HG02642 (cell line): ENCODE measurements at regions not wholly inside any gene's neighbourhood (a gene's known extent, or its start where the extent isn't known, plus 50 kb on each side); places are given as distances from the start of the nearest gene placed in this dataset.

Experiments
- ATAC-seq: cut with Tn5 transposase; IDR thresholded peaks from one replicate; pipeline ENCODE4 v1.9.1; 2021; ENCODE audit warnings: mild to moderate bottlenecking; ENCODE audit not compliant: unreplicated experiment, poor library complexity

DNA sequence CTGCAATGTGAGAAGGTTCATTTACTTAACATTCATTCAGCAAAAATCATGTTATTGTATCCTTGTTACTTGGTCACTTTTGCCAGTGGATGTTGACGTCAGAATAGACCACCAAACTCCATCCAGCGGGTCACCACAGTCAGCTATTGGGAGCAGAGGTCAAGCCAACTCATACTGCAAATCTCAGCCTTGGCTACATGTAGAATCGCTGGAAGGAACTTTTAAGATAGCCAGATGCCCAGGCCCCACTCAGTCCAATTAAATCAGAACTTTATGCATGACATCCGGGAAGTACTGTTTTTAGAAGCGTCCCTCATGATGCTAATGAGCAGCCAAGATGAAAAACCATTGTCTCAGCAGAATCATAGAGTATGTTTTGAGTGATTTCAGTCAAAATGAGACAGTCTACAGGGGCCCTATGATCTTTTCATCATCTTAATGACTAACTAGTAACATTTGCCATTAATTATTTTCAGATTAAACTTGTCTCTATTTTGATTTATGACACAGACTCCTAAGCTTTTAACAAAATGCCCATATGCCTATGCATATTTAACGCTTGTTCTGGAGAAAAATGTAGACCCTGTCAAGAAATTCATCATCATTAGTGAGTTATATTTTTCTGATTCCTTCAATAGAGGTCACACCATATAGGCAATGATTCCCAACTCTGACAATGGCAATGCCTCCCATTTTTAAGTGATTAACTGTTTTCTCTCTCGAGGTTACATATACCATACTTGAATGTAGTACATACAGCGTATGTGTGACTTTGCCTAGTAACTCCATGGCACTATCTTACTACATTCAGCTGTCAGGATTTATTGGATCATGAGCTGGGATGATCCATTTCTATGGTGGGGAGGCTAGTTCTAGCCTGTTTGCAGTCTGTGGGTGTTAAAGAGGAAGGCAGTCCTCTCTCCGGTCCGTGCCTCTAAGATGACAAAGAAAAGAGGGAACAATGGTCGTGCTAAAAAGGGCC is 63.7 kb upstream of the CCBE1 start:
- ATAC-seq, result no peak

GRCh38 chr18:59760212-59760611 is 63.0 kb upstream of the CCBE1 start:
- no peak for ATAC-seq

- no peak for ATAC-seq
These were observed 61.6 kb upstream of the CCBE1 start for GRCh38 chr18:59758837-59759236.

GRCh38 chr18:59758106-59758505 is 60.9 kb upstream of the CCBE1 start:
- no peak for ATAC-seq

GRCh38 chr18:59752666-59753065 is 55.4 kb upstream of the CCBE1 start:
- ATAC-seq, result no peak

DNA sequence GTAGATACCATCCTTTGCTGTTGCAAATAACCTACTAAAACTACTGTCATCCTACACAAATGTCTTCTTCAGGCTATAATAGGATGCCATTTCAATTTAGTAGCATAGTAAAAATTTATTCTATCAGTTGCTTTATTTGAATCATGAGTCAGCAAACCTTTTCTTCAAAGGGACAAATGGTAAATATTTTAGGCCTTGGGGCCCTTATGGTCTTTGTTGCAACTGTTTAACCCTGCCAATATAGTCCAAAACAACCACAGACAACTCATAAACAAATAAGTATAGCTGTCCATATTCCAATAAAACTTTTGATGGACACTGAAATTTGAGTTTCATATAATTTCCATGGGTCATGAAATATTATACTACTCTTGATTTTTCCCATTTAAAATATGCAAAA is 54.0 kb upstream of the CCBE1 start:
- ATAC-seq, result no peak

DNA sequence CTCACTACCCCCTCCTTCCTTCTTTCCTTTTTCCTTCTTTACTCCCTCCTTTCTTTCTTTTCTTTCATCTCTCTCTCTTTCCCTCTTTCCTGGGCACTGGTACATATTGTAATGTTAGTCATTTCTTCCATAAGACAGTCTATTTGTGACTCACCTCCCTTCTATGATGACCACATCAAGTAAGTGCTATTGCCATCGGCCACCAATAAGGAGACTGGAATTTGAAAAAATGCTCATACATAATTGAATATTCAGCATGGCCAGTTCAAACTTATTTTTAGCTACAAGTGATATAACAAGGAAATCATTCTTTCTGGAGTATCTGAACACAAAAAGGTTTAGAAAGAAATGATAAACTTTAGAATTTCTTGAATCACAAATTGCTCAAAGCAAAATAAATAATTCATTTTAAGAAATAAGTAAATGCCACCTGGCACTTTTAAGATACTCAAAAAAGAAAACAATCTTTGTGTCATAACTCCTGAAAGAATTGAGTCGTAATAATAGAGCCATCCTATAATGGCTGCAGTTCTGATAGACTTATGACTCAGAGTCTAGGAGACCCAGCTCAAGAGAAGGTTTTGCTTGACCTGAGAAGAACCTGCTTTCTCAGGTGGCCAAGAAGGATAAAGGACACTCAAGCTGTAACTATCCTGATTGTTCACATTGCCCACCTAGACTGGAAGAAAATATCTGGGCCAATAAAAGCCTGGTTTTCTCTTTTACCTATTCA is 51.6 kb upstream of the CCBE1 start:
- no peak for ATAC-seq
